ENCODE measurements at regions not wholly inside any gene's neighbourhood (a gene's known extent, or its start where the extent isn't known, plus 50 kb on each side); places are given as distances from the start of the nearest gene placed in this dataset.

- CTCF ChIA-PET = no interaction called here
- TF ChIP-seq CTCF (IDR thresholded peaks at IDR 0.05) = no peak
- POLR2A ChIA-PET = no interaction called here
- no peak for DNase-seq
- ATAC-seq (ENCODE audit: low read depth) = no peak
- H3K4me1 Mint-ChIP-seq = no peaks in the 10 kb centered on the region
- H3K9me3 Mint-ChIP-seq = no peaks in the 10 kb centered on the region
- peaks cover 2% of the 10 kb centered on the region for H3K27me3 Mint-ChIP-seq
- H3K36me3 Mint-ChIP-seq (ENCODE audit: low read depth) = no peaks in the 10 kb centered on the region
- no peak overlapping the region for H3K4me3 Mint-ChIP-seq
- H3K27ac Mint-ChIP-seq = no peak overlapping the region
- intact Hi-C loops (cut with micrococcal nuclease) = no loop called here
Measured at GRCh38 chr2:10981451-10981850, 69.7 kb downstream of the KCNF1 start.

GRCh38 chr2:10981941-10982431, 70.3 kb downstream of the KCNF1 start:
- Mint-ChIP-seq H3K4me3 (no peak overlapping the region), H3K9me3 (no peaks in the 10 kb centered on the region), H3K27me3 (peaks cover 2% of the 10 kb centered on the region), H3K27ac (no peak overlapping the region), H3K4me1 (no peaks in the 10 kb centered on the region), H3K36me3 (ENCODE audit: low read depth) (no peaks in the 10 kb centered on the region)
- intact Hi-C loops (cut with micrococcal nuclease) = no loop called here
- TF ChIP-seq CTCF (IDR thresholded peaks at IDR 0.05) = no peak
- ATAC-seq (ENCODE audit: low read depth) (no peak), DNase-seq (no peak)
- ChIA-PET CTCF (no interaction called here), POLR2A (no interaction called here)

- H3K4me3 Mint-ChIP-seq = no peak overlapping the region
- no peaks in the 10 kb centered on the region for H3K27me3 Mint-ChIP-seq
- no peak for ATAC-seq (ENCODE audit: low read depth)
- H3K27ac Mint-ChIP-seq = no peak overlapping the region
- no peaks in the 10 kb centered on the region for H3K36me3 Mint-ChIP-seq (ENCODE audit: low read depth)
- no peaks in the 10 kb centered on the region for H3K9me3 Mint-ChIP-seq
- ChIA-PET CTCF (no interaction called here), POLR2A (no interaction called here)
- no peak for DNase-seq
- no peaks in the 10 kb centered on the region for H3K4me1 Mint-ChIP-seq
- no peak for TF ChIP-seq CTCF (IDR thresholded peaks at IDR 0.05)
- intact Hi-C loops (cut with micrococcal nuclease) = no loop called here
Measured at GRCh38 chr2:10982931-10983701, 71.4 kb downstream of the KCNF1 start.

- intact Hi-C loops (cut with micrococcal nuclease) = no loop called here
- Mint-ChIP-seq H3K4me1 (no peaks in the 10 kb centered on the region), H3K27ac (no peak overlapping the region), H3K27me3 (no peaks in the 10 kb centered on the region), H3K4me3 (no peak overlapping the region), H3K36me3 (ENCODE audit: low read depth) (no peaks in the 10 kb centered on the region), H3K9me3 (no peaks in the 10 kb centered on the region)
- DNase-seq (no peak), ATAC-seq (ENCODE audit: low read depth) (no peak)
- CTCF ChIA-PET = no interaction called here
- POLR2A ChIA-PET = no interaction called here
- TF ChIP-seq CTCF (IDR thresholded peaks at IDR 0.05) = no peak
Measured at GRCh38 chr2:10983711-10984110, 72.0 kb downstream of the KCNF1 start.

GRCh38 chr2:10984418-10985135, 72.8 kb downstream of the KCNF1 start:
- no peak for TF ChIP-seq CTCF (IDR thresholded peaks at IDR 0.05)
- no peaks in the 10 kb centered on the region for H3K4me1 Mint-ChIP-seq
- intact Hi-C loops (cut with micrococcal nuclease) = no loop called here
- ChIA-PET POLR2A (no interaction called here), CTCF (no interaction called here)
- ATAC-seq (ENCODE audit: low read depth) (no peak), DNase-seq (no peak)
- H3K27me3 Mint-ChIP-seq = no peaks in the 10 kb centered on the region
- H3K36me3 Mint-ChIP-seq (ENCODE audit: low read depth) = no peaks in the 10 kb centered on the region
- no peaks in the 10 kb centered on the region for H3K9me3 Mint-ChIP-seq
- no peak overlapping the region for H3K4me3 Mint-ChIP-seq
- H3K27ac Mint-ChIP-seq = no peak overlapping the region
